ELR (cell line): ENCODE measurements at regions not wholly inside any gene's neighbourhood (a gene's known extent, or its start where the extent isn't known, plus 50 kb on each side); places are given as distances from the start of the nearest gene placed in this dataset.
"Not testable (repeated sequence)": the region's sequence is repeated elsewhere in the genome, so short reads cannot be mapped to it uniquely, and the experiment has no call there.

Source experiments
- DNase-seq: peaks from one replicate; pipeline ENCODE4 v3.0.0-alpha.2; 2015; ENCODE audit warnings: low read depth

- DNase-seq = no peak
Observed at GRCh38 chr12:107590413-107590812, 95.2 kb upstream of the PWP1 start.

GRCh38 chr12:107590814-107591375 is 94.7 kb upstream of the PWP1 start:
- no peak for DNase-seq

GRCh38 chr12:107593713-107594381 is 91.8 kb upstream of the PWP1 start:
- peak; percentile 52 for DNase-seq

- peak; percentile 70 for DNase-seq
Observed at GRCh38 chr12:107594995-107595394, 90.6 kb upstream of the PWP1 start.

GRCh38 chr12:107597695-107598410 is 87.7 kb upstream of the PWP1 start:
- DNase-seq = no peak

DNA sequence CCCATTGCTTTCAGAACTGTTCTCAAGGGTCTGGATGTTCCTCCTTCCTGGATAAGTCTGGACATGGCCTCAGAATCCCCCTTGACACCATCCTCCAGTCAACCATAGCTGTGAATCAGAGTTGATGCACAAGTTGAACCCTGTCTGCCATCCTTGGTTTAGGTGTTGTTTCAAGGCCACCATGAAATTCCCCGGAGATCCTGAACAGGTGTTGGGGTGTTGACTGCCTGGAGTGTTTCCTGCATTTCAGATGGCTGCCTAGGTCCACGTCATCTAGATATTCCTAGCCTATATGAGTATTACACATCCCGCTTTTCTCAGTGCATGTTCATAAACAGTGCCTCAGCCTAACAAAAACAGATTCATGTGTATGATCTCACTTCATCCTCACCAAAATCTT is 86.7 kb upstream of the PWP1 start:
- DNase-seq = no peak

DNA sequence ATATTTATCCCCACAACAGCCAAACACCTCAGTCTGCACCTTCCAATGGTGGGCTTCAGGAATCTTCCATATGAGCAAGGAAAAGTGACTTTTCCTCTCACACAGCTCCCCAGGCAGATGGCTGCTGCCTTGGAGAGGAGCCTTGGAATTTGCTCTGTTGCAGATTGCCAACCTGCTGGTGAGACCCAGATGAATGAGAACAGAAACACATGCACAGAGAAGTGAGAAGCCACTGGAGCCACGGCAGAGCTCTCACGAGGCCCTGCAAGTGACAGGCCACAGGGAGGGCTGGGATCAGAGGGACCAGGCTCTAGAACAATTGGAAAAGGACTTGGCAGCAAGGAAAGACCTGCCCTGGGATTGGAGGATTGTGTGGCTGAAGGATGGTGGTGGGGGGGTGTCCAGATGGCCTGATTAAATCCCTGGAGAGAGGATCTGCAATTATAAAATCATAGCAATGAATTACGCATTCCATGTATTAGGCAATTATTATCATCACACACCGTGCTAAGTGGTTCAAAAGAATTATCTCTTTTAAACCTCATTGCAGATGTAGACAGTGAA is 84.9 kb upstream of the PWP1 start:
- no peak for DNase-seq

GRCh38 chr12:107602446-107602845 is 83.2 kb upstream of the PWP1 start:
- no peak for DNase-seq

DNA sequence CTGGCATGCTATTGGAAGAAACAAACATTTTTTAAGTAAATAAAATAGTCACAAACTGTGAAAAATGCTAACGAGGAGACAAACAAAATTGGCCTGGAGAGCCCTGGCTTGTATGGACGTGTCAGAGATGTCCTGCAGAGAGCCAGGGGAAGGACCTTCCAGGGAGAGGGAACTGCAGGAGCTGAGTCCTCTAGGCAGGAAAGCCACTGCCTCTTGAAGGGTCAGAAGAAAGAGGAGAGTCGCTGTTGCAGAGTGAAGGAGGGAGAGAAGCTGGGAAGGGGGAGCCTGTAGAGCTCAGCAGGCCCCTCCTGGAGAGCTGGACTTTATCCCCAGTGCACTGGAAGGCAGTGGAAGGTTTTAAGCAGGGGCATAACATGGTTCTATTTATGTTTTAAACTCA is 80.3 kb upstream of the PWP1 start:
- no peak for DNase-seq

DNA sequence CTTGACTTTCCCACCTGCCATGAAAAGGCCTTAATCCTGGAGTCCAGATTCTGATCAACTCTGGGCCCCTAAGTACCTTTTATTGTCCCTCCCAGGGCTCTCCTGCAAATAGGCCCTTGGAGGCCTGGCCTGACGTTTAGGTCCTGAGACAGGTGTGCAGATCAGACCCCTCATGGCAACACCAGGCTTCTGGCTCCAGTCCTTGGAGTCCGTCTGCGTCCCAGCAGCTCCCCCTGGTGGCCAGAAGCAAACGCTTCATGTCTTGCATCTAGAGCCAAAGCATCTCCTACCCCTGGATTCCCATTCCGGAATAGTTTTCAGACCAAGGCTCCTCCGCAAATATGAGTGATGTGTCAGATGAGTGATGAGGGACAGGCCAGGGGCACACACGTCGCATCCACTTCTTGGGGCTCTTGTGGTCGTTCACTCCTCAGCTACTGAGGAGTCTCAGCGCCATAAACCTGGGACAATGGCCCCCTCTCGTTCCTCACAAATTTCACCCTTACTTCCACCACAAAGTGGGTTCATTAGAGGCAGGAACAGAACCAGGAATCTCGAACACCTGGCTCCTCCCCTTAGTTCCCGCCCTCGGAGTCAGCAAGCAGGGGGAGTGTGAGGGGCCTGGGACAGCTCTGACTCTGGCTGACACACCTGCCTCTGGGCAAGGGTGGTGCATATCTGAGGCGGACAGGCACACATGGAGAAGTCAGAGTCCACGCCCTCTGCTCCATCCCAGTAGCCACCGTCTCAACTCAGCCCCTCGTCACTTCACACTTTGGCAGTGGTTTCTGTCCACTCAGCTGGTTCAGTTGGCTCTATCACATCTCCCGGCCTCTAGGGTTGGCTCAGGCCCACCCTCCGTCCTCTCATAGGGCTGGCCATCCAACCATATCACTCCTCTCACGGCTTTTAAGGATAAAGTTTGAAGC is 77.9 kb upstream of the PWP1 start:
- peak; percentile 81 for DNase-seq

DNA sequence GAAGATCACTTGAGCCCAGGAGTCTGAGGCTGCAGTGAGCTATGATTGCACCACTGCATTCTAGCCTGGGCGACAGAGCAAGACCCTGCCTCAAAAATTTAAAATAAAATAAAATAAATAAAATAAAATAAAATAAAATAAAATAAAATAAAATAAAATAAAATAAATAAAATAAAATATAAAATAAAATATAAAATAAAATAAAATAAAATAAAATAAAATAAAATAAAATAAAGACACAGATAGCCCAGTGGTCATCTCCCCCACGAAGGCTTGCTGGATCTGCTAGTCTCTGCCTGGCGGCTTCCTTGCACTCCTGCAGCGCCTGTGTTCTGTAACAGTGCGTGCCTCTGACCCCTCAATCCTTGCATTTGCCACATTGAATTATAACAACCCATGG is 76.8 kb upstream of the PWP1 start:
- DNase-seq = not testable (repeated sequence)

DNA sequence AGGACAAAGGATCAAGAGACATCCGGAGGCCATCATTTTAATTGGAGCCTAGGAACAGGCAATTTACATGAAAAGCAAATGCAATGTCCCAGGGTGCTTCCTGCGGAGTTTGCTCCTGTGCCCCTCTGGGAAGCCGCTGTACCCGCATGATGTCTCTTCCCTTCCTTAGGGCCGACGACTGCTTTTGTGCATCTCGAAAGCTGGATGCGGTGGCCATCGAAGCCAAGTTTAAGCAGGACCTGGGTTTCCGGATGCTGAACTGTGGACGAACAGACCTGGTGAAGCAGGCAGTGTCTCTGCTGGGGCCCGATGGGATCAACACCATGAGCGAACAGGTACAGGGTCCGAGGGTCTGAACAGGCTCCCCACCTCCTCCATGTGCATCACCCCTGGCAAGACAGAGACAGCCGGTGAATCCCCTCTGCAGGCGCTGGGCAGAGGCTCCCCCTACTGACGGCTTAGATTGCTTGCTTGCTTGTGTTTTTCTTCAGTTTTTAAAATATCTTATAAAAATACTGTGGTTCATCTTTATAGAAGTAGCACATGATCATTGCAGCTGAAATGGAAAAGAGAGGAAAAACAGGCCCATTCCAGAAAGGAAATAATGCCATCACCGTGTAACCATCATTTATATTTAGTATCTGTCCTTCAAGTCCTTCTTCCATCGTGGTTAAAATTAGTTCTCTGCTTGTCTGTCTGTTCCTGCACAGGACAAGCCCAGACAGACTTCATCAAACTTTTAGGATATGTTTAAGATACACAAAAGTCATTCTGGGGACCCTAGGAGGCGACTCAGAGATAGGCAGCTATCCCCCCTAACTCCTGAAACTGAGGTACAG is 75.4 kb upstream of the PWP1 start:
- peak; percentile 58 for DNase-seq

- DNase-seq = peak; percentile 24
Observed at GRCh38 chr12:107612508-107612907, 73.1 kb upstream of the PWP1 start.

DNA sequence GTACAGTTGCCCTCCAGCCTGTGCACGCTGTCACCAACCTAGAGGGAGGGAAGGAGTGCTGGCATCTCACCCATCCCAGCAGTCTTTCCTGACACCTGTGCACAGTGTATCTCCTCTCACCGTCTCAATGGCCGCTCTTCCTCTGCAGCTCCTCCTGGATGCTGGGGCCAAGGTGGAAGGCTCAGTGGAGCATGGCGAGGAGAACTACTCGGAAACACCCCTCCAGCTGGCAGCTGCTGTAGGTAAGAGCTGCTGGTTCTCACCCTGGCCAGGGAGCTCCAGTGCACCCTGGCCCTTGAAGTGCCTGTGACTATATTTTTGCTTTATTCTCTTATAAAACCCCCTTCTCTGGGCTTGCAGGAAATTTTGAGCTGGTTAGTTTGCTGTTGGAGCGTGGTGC is 68.7 kb upstream of the PWP1 start:
- DNase-seq = no peak

DNA sequence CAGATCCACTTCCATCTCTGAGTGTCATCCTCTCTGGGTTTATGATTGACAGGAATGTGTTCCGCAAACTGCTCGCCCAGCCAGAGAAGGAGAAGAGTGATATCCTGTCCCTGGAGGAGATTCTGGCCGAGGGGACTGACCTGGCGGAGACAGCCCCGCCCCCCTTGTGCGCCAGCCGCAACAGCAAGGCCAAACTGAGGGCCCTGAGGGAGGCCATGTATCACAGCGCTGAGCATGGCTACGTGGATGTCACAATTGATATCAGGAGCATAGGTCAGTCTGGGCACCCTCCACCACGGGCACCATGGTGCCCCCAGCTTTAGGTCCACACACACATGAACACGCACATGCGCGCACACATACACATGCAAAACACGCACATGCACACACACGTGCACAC is 67.5 kb upstream of the PWP1 start:
- DNase-seq = no peak

- no peak for DNase-seq
Observed at GRCh38 chr12:107619831-107620230, 65.8 kb upstream of the PWP1 start.

- peak; percentile 50 for DNase-seq
Observed at GRCh38 chr12:107622001-107622400, 63.6 kb upstream of the PWP1 start.

DNA sequence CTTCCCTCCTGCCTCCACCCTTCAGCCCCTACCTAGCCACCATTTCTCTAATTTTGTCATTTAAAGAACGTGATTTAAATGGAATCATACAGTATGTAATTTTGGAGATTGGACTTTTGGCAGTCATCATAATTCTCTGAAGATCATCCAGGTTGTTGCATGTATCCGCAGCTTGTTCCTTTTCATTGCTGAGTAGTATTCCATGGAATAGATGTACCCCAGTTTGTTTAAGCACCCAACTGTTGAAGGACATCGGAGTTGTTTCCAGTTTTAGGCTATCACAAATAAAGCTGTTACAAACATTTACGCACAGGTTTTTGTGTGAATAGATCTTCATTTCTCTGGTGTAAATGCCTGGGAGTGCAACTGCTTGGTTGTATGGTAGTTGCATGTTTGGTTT is 61.1 kb upstream of the PWP1 start:
- DNase-seq = no peak

DNA sequence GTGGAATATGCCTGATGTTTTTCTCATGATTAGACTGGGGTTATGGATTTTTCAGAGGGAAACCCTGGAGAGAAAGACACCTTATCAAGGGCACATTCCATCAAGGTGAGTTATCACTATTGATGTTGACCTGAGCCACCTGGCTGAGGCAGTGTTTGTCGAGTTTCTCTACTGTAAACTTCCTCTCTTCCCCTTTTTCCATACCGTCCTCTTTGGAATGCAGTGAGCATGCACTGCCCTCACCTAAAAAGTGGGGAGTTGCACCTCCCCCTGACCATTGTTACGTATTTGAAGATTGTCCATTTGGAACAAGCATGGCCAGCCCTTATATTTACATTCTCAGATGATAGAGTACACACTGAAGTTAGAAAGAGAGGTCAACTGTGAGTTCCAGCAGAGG is 53.9 kb upstream of the PWP1 start:
- no peak for DNase-seq

GRCh38 chr12:107632246-107632645 is 53.4 kb upstream of the PWP1 start:
- DNase-seq = peak; percentile 66

DNA sequence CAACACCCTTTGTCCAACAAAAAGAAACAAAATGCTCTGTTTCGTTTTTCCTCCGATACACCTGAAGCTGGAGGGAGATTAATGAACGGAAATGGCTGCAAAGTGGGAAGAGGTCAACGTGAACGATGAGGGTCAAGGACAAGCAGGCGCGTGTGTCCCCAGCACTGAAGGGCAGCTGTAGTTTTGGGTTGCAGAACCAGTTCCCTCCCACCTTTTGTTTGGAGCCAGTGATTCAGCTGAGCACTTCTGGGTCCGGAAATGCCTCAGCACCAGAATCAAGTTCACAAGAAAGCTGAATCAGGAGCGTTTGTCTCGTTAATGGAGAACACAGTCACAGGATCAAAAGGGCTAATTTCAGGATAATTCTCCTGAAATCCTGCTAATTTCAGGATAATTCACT is 51.1 kb upstream of the PWP1 start:
- peak; percentile 40 for DNase-seq
